NAMALWA (cell line): ENCODE measurements at regions not wholly inside any gene's neighbourhood (a gene's known extent, or its start where the extent isn't known, plus 50 kb on each side); places are given as distances from the start of the nearest gene placed in this dataset.

Experiments
- DNase-seq: peaks from one replicate; pipeline ENCODE4 v3.0.0-alpha.2; 2015; ENCODE audit warnings: low spot score

- no peak for DNase-seq
Observed at GRCh38 chr3:106217745-106218144, 348.9 kb upstream of the CBLB start.

GRCh38 chr3:106227068-106227467 is 358.3 kb upstream of the CBLB start:
- no peak for DNase-seq

- DNase-seq: no peak
Observed at GRCh38 chr3:106228271-106228670, 359.5 kb upstream of the CBLB start.

GRCh38 chr3:106229495-106230278 is 360.9 kb upstream of the CBLB start:
- DNase-seq: no peak

- no peak for DNase-seq
Observed at GRCh38 chr3:106231086-106231485, 362.3 kb upstream of the CBLB start.

GRCh38 chr3:106232956-106233355 is 364.1 kb upstream of the CBLB start:
- no peak for DNase-seq

GRCh38 chr3:106239195-106239697 is 370.4 kb upstream of the CBLB start:
- DNase-seq: no peak

- no peak for DNase-seq
Observed at GRCh38 chr3:106241593-106241992, 372.8 kb upstream of the CBLB start.

GRCh38 chr3:106242781-106243180 is 374.0 kb upstream of the CBLB start:
- DNase-seq: no peak

- DNase-seq: no peak
Observed at GRCh38 chr3:106245400-106245799, 376.6 kb upstream of the CBLB start.

- no peak for DNase-seq
Observed at GRCh38 chr3:106247902-106248684, 379.3 kb upstream of the CBLB start.

GRCh38 chr3:106249159-106249558 is 380.3 kb upstream of the CBLB start:
- no peak for DNase-seq

- no peak for DNase-seq
Observed at GRCh38 chr3:106249981-106250380, 381.2 kb upstream of the CBLB start.

GRCh38 chr3:106251160-106251892 is 382.5 kb upstream of the CBLB start:
- DNase-seq: peak; percentile 4

- peak; percentile 91 for DNase-seq
Observed at GRCh38 chr3:106255870-106256248, 387.0 kb upstream of the CBLB start.

- peak; percentile 69 for DNase-seq
Observed at GRCh38 chr3:106256249-106256957, 387.6 kb upstream of the CBLB start.

GRCh38 chr3:106257172-106257571 is 388.4 kb upstream of the CBLB start:
- peak; percentile 57 for DNase-seq

- DNase-seq: no peak
Observed at GRCh38 chr3:106261396-106261795, 392.6 kb upstream of the CBLB start.

- DNase-seq: no peak
Observed at GRCh38 chr3:106261915-106262683, 393.3 kb upstream of the CBLB start.

- DNase-seq: no peak
Observed at GRCh38 chr3:106263011-106263410, 394.2 kb upstream of the CBLB start.

GRCh38 chr3:106263546-106263945 is 394.7 kb upstream of the CBLB start:
- DNase-seq: no peak
